CD14-positive monocyte (primary cell): ENCODE measurements at regions not wholly inside any gene's neighbourhood (a gene's known extent, or its start where the extent isn't known, plus 50 kb on each side); places are given as distances from the start of the nearest gene placed in this dataset.

Experiments
- DNase-seq, 3 donors: peaks; one replicate each; pipeline ENCODE4 v3.0.0-alpha.2; 2011 to 2022
- H2AFZ ChIP-seq: 2 replicates; pipeline ENCODE4 v1.6.0; 2012; ENCODE audit warnings: mild to moderate bottlenecking, low read depth, low read length, inconsistent platforms; ENCODE audit not compliant: insufficient read depth, poor library complexity, severe bottlenecking
- H3K27ac ChIP-seq, 2 donors: 1 replicate in 1 of 2; 2 replicates in 1 of 2; pipeline ENCODE4 v1.5.1; 2012 to 2013; ENCODE audit warnings: low read length in 2 of 2, control low read depth in 1 of 2, inconsistent platforms in 1 of 2, low read depth in 1 of 2, mild to moderate bottlenecking in 1 of 2
- H3K27me3 ChIP-seq, 2 donors: one replicate each; pipeline versions ENCODE4 v1.6.0 to v1.6.1; 2011 to 2013; ENCODE audit warnings: low read length in 2 of 2; ENCODE audit not compliant: control insufficient read depth in 2 of 2, insufficient read depth in 2 of 2
- H3K36me3 ChIP-seq, 2 donors: replicated peaks in 1 of 2; 1 replicate in 1 of 2; 2 replicates in 1 of 2; pipeline versions ENCODE4 v1.5.1 to v1.6.1; 2012 to 2013; ENCODE audit warnings: low read length in 2 of 2, control low read depth in 1 of 2, inconsistent platforms in 1 of 2, mild to moderate bottlenecking in 1 of 2; ENCODE audit not compliant: insufficient read depth in 2 of 2, control insufficient read depth in 1 of 2
- H3K4me1 ChIP-seq, 2 donors: 1 replicate in 1 of 2; 2 replicates in 1 of 2; pipeline versions ENCODE4 v1.5.1 to v1.6.1; 2012 to 2013; ENCODE audit warnings: low read length in 2 of 2, control low read depth in 1 of 2, inconsistent platforms in 1 of 2, mild to moderate bottlenecking in 1 of 2, moderate library complexity in 1 of 2; ENCODE audit not compliant: insufficient read depth in 2 of 2, control insufficient read depth in 1 of 2
- H3K4me2 ChIP-seq: replicated peaks from 2 replicates; pipeline ENCODE3; 2012; ENCODE audit warnings: low read length, moderate library complexity, mild to moderate bottlenecking; ENCODE audit not compliant: poor library complexity, severe bottlenecking; ENCODE audit errors: extremely low read depth
- H3K4me3 ChIP-seq, 3 experiments: fragments of 200-600 bp in 1 of 3; sonication (generic) in 1 of 3; replicated peaks in 1 of 3; 1 replicate in 2 of 3; 2 replicates in 1 of 3; pipeline ENCODE4 v1.5.1; 2011 to 2013; ENCODE audit warnings: low read length in 3 of 3, mild to moderate bottlenecking in 3 of 3, control low read depth in 2 of 3, low read depth in 2 of 3, inconsistent platforms in 1 of 3, moderate library complexity in 1 of 3
- H3K79me2 ChIP-seq: 2 replicates; pipeline ENCODE4 v1.6.0; 2012; ENCODE audit warnings: mild to moderate bottlenecking, control low read depth, inconsistent platforms, low read length, moderate library complexity; ENCODE audit not compliant: insufficient read depth
- H3K9ac ChIP-seq: 2 replicates; pipeline ENCODE4 v1.6.0; 2017; ENCODE audit warnings: low read length, mild to moderate bottlenecking; ENCODE audit not compliant: insufficient read depth, poor library complexity, severe bottlenecking
- H3K9me3 ChIP-seq, 2 donors: replicated peaks in 1 of 2; 1 replicate in 1 of 2; 2 replicates in 1 of 2; pipeline versions ENCODE4 v1.5.1 to v1.6.1; 2012 to 2013; ENCODE audit warnings: low read length in 2 of 2, control low read depth in 1 of 2; ENCODE audit not compliant: control insufficient read depth in 1 of 2, insufficient read depth in 1 of 2
- H4K20me1 ChIP-seq: 2 replicates; pipeline ENCODE4 v1.6.0; 2012; ENCODE audit warnings: mild to moderate bottlenecking, low read length, control low read depth, moderate library complexity; ENCODE audit not compliant: insufficient read depth
- H3K27ac Mint-ChIP-seq, 7 donors: one replicate each; pipeline ENCODE4 v1.8.0; 2020; ENCODE audit warnings: mild to moderate bottlenecking in 7 of 7, mixed read lengths in 7 of 7, moderate library complexity in 6 of 7, inconsistent platforms in 2 of 7
- H3K27me3 Mint-ChIP-seq, 3 donors: one replicate each; pipeline ENCODE4 v1.8.0; 2021 to 2022; ENCODE audit warnings: low read depth in 3 of 3, mild to moderate bottlenecking in 3 of 3, mixed read lengths in 3 of 3, moderate library complexity in 3 of 3, inconsistent platforms in 1 of 3
- H3K36me3 Mint-ChIP-seq, 2 donors: one replicate each; pipeline ENCODE4 v1.8.0; 2020; ENCODE audit warnings: mixed read lengths in 2 of 2, inconsistent platforms in 1 of 2, mild to moderate bottlenecking in 1 of 2
- H3K4me1 Mint-ChIP-seq: one replicate; pipeline ENCODE4 v1.8.0; 2020; ENCODE audit warnings: mild to moderate bottlenecking, mixed read lengths
- H3K4me3 Mint-ChIP-seq, 2 donors: one replicate each; pipeline ENCODE4 v1.8.0; 2020; ENCODE audit warnings: mild to moderate bottlenecking in 2 of 2, mixed read lengths in 2 of 2, moderate library complexity in 1 of 2
- H3K9me3 Mint-ChIP-seq, 7 donors: one replicate each; pipeline ENCODE4 v1.8.0; 2020 to 2022; ENCODE audit warnings: mixed read lengths in 7 of 7, mild to moderate bottlenecking in 6 of 7, moderate library complexity in 6 of 7, inconsistent platforms in 2 of 7
- CTCF ChIP-seq: fragments of 200-600 bp; IDR thresholded peaks from one replicate; pipeline ENCODE4 v1.8.0; 2022; ENCODE audit warnings: antibody characterized with exemption, mild to moderate bottlenecking
- WGBS: methylation state at CpG from one replicate; pipeline ENCODE4 v1.1.5; 2013; ENCODE audit warnings: missing lambda C conversion rate; ENCODE audit not compliant: insufficient coverage; 5-methylcytosine and 5-hydroxymethylcytosine counted together
- intact Hi-C, 2 donors: fragments of 100-400 bp; cut with micrococcal nuclease; formaldehyde crosslinking; loops; one replicate each; pipeline versions ENCODE4 v1.15.0 to v1.15.1; 2023

- no peak for TF ChIP-seq CTCF
- Mint-ChIP-seq H3K27ac (no peak overlapping the region), H3K27me3 (peaks cover 0 to 2% (median 2%) of the 10 kb centered on the region in 3 donors), H3K4me1 (no peaks in the 10 kb centered on the region), H3K9me3 (peaks cover 0 to 1% (median 0%) of the 10 kb centered on the region in 7 donors), H3K4me3 (no peak overlapping the region), H3K36me3 (no peaks in the 10 kb centered on the region)
- intact Hi-C loops = no loop called here
- DNase-seq = no peak
- H3K27me3 ChIP-seq = no peaks in the 10 kb centered on the region
- no peak overlapping the region for H3K4me2 ChIP-seq
- no peak overlapping the region for H3K9ac ChIP-seq
- H3K4me3 ChIP-seq = no peak overlapping the region
- H3K27ac ChIP-seq = no peak overlapping the region
- no peaks in the 10 kb centered on the region for H3K79me2 ChIP-seq
- no peaks in the 10 kb centered on the region for H3K9me3 ChIP-seq
- no peaks in the 10 kb centered on the region for H3K4me1 ChIP-seq
- H3K36me3 ChIP-seq = no peaks in the 10 kb centered on the region
- WGBS = no CpG with 5 or more reads among the region's 5 CpGs
- no peak overlapping the region for H2AFZ ChIP-seq
- H4K20me1 ChIP-seq = no peaks in the 10 kb centered on the region
Measured at GRCh38 chrX:150155436-150156035, 207.6 kb upstream of the MAMLD1 start.

- Histone ChIP-seq H3K4me1 (no peaks in the 10 kb centered on the region), H3K9ac (no peak overlapping the region), H3K27ac (no peak overlapping the region), H4K20me1 (no peaks in the 10 kb centered on the region), H3K27me3 (no peaks in the 10 kb centered on the region), H2AFZ (no peak overlapping the region), H3K9me3 (no peaks in the 10 kb centered on the region), H3K36me3 (no peaks in the 10 kb centered on the region), H3K4me3 (no peak overlapping the region), H3K79me2 (no peaks in the 10 kb centered on the region), H3K4me2 (no peak overlapping the region)
- H3K27ac Mint-ChIP-seq = no peak overlapping the region
- H3K36me3 Mint-ChIP-seq = no peaks in the 10 kb centered on the region
- H3K4me1 Mint-ChIP-seq = no peaks in the 10 kb centered on the region
- no CpG with 5 or more reads among the region's 4 CpGs for WGBS
- no peak overlapping the region for H3K4me3 Mint-ChIP-seq
- peaks cover 0 to 1% (median 0%) of the 10 kb centered on the region in 7 donors for H3K9me3 Mint-ChIP-seq
- intact Hi-C loops = no loop called here
- H3K27me3 Mint-ChIP-seq = peaks cover 0 to 2% (median 2%) of the 10 kb centered on the region in 3 donors
- no peak for TF ChIP-seq CTCF
- no peak for DNase-seq
Measured at GRCh38 chrX:150156615-150157014, 206.5 kb upstream of the MAMLD1 start.
